NCI-H226 (cell line): ENCODE measurements at regions not wholly inside any gene's neighbourhood (a gene's known extent, or its start where the extent isn't known, plus 50 kb on each side); places are given as distances from the start of the nearest gene placed in this dataset.

Experiments used
- DNase-seq: peaks from one replicate; pipeline ENCODE4 v3.0.0-alpha.2; 2015

DNA sequence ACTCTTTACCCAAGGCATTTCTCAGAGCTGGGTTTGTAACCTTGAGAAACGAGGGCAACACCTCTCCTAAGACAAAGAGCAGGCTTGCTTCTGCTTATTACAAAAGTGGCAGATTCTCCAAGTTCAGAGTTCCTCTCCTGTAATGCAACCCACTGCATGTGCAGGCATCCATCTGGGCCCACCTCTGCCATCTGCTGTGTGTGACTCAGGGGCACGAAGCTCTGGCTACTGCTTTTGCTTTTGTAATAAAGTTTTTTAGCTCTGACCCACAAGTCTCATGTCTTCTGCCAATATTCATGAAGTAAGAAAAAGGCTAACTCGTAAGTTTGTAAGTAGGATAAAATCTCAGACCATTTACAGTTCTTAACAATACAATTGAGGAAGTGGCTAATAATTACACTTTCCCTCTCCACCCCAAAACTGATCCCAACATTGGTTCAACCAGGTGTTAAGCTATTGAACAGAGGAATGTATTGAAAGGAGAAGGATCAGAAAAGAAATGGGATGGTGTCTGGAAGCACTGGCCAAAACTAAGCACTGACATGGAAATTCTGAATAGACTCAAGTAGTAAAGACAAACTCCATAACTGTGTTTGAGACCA, 51.7 kb upstream of the SMLR1 start:
- DNase-seq = no peak

DNA sequence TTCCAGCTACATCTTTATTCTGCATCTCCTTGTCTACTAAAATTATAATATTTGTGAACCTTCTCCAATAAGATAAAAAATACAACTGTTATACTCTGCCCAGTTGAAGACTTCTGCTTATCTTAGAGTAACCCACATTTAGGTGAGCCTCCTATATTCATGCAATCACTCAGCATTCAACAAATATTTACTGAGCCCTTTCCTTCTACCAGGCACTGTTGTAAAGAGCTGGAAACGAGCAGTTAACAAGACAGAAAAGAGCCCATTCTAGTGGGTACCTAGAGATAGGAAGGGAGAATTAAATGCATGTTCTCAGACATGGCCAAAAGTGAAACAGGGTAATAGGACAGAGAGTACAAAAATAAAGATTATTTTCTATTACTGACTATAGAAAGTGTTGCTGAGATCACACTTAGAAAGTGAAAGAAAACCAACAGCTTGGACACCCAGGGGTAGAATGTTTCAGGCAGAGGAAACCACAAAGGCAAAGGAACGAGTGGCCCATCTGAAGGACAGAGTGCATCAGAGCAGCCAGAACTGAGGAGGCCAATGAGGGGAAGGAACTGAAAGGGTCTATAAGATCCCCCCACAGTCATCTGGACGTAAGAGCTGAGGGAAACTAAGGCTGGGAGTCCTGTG, 50.8 kb upstream of the SMLR1 start:
- no peak for DNase-seq
